Hematopoietic multipotent progenitor cell treated with erythropoietin and hydrocortisone succinate and interleukin-3 and kit ligand, for 15 days (in vitro differentiated cells): ENCODE measurements at regions not wholly inside any gene's neighbourhood (a gene's known extent, or its start where the extent isn't known, plus 50 kb on each side); places are given as distances from the start of the nearest gene placed in this dataset.

ENCODE experiments used
- DNase-seq: peaks from one replicate; pipeline ENCODE4 v3.0.0-alpha.2; 2015; ENCODE audit warnings: low spot score

DNA sequence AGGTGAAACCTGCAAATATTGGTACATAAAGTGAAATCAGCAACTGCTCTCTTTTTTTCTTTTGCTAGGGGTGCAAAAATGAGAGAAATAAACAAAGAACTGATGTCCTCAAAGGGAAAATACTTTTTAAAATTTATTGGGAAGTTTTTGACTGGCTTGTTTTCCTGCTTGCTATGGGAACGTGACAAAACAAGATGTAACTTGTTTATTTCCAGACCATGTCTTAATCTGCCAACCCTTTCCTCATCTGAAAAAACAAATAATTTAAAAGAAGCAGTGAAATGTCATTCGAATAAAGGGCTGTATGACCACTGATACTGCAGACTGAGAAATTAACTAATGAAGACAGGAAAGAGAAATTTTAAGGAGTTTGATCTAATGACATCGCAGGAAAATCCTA lies 221.9 kb downstream of the CBLN4 start:
- no peak for DNase-seq

- no peak for DNase-seq
Observed at GRCh38 chr20:55782912-55783253, 222.4 kb downstream of the CBLN4 start.

- no peak for DNase-seq
Observed at GRCh38 chr20:55782224-55782911, 223.0 kb downstream of the CBLN4 start.

DNA sequence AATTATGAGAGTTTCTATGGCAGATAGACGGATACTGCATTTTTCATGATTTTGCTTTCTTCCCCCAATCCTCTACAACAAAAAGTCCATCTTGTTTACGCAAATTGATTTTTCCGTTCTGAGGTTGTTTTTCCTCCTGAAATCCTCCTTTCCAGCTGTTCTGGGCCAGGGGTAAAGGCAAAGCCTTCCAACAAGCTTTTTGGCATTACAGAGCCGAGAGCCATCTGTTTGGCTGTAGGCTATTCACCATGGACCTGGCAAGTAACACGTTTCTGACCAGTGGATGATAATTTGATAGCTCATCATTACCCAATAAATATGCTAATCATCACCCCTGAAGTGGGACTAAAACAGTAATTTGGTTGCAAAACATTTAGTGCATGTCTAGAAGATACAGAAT lies 226.5 kb downstream of the CBLN4 start:
- no peak for DNase-seq

- no peak for DNase-seq
Observed at GRCh38 chr20:55777641-55778040, 227.7 kb downstream of the CBLN4 start.

DNA sequence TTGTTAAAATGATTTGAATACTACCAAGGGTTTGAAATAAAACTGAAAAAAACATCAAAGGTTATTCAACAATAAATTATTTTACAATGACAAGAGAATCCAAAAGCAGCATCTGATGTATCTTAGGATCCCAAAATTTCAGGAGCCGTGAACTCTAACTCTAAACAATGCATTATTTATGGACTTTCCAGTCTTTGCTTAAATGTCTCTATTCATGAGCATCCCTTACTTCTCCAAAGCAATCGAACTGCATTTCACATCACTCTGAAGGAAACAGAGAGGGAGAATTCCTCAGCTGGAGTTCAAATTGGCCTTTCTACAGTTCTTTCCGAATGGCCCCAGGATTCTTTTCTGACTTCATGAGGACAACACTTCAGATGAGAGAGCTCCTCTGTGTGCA lies 229.1 kb downstream of the CBLN4 start:
- no peak for DNase-seq

GRCh38 chr20:55774628-55775027 lies 230.7 kb downstream of the CBLN4 start:
- no peak for DNase-seq

- no peak for DNase-seq
Observed at GRCh38 chr20:55761797-55762196, 243.5 kb downstream of the CBLN4 start.

GRCh38 chr20:55761100-55761499 lies 244.2 kb downstream of the CBLN4 start:
- no peak for DNase-seq

DNA sequence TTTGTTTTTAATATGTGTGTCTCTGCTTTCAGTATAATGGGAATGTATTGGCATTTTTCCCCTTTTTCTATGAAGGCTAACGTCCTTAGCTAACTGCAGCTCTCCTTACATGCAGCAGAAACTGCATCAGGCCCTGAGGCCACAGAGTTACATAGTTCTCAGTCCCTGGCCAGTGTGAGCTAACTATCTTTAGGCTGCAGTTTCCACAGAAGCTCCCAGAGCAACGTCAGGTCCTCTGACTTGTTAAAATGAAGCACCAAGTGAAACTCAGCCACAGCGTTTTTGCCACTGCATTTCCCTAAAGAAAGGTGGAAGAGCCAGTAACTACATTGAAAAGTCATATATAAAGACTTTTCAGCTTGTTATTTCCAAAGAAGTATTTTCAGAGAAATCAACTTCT lies 244.7 kb downstream of the CBLN4 start:
- DNase-seq, result no peak

- DNase-seq, result no peak
Observed at GRCh38 chr20:55755861-55756260, 249.5 kb downstream of the CBLN4 start.

GRCh38 chr20:55755411-55755810 lies 249.9 kb downstream of the CBLN4 start:
- no peak for DNase-seq

DNA sequence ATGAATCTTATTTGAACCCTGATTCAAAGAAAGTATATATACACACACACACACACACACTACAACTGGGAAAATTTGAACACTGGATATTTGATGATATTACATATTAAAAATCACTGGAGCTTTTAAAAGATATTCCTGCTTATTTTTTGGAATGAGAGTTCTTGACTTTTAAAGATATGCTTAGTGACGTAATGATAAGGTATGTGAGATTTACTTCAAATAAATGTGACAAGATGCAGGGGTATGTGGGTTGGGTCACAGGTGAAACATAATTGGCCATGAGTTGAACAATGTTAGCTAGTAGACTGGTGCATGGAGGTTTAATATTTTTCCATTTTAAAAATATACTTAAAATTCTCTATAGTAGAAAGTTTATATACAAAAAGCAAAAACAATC lies 258.6 kb downstream of the CBLN4 start:
- DNase-seq, result no peak

- DNase-seq, result no peak
Observed at GRCh38 chr20:55745840-55746239, 259.5 kb downstream of the CBLN4 start.

DNA sequence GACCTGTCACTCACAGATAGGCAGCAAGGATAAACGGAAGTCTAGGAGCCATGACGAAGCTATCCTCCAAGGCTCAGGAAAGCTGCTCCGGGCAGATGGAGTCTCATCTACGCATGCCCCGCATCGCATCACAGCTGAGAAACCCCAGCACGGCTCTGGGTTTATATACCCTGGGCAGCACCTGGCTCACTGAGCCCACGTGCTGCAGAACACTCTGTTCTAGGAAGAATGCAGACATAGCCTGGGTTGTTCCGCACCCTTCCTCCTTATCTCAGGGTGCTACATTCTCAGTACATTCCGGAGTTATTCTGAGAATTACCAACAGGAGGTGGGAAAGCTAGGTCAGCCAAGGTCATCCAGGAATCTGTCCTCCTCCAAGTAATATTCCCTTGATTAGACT lies 260.4 kb downstream of the CBLN4 start:
- no peak for DNase-seq

DNA sequence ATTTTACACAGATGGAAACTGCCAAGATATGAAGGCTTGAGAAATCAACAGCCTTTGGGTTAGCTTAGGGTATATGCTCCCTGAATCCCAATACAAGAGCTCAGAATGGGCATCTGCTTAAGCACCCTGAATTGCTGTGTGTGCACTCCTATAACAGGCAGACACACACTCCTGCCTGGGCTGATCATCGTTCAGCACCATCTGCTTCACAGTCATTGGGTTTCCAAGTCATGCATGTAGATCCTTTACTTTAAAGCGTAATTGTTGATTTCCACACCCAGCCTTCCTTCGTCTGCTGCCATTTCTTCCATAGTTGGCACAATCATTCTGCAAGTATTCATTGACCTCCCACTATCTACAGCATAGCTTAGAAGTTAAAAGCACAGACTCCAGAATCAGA lies 263.5 kb downstream of the CBLN4 start:
- DNase-seq, result no peak

DNA sequence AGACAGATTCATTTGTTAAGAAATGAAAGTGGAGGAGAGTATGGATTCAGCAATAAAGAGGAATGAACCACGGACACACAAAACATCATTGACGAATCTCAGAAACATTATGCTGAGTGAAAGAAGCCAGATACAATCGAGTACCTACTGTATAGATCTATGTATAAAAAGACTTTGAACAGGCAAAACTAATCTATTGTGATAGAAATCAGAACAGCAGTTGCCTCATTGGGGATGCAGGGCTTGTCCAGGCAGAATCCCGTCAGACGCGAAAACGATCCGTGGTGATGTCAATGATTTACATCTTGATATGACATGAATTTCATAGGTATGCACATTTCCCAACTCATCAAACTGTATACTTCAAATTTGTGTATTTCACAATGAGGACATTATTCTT lies 265.2 kb downstream of the CBLN4 start:
- no peak for DNase-seq

DNA sequence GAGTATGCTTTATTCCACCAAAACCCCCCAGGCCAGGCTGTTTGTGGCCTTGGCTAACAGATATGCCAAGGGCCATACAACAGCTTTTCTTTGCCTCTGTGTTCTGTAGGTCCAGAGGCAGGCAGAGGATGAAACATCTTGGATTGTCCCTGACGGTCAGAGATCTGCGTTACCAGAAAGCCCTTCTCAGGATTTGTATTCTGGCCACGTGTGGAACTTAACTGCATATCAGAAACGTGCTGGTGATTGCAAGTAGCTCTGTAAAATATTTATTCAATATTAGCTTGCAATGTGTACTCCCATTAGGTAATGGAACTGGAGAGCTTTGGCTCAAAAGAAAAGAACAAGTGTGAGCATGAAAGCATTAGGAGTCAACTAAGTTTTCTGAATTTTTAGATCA lies 275.0 kb downstream of the CBLN4 start:
- DNase-seq, result no peak

DNA sequence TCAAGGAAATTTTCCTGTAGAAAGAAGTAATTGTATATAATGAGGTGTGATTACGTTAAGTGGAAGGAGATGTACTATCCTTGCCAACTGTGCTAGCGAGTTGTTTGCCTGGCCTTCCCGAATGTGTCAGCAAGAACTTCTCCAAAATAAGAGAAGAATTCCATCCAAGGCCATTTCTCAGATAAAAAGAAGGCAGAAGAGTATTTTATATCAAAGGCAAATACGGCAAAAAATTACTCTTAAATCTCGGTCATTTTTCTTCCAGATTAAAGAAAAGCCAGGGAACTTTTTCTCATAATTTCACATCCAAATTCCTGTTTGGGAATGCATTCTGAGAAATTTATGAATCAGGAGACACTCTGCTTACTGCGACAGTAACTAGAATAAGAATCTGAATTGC lies 290.6 kb downstream of the CBLN4 start:
- no peak for DNase-seq

DNA sequence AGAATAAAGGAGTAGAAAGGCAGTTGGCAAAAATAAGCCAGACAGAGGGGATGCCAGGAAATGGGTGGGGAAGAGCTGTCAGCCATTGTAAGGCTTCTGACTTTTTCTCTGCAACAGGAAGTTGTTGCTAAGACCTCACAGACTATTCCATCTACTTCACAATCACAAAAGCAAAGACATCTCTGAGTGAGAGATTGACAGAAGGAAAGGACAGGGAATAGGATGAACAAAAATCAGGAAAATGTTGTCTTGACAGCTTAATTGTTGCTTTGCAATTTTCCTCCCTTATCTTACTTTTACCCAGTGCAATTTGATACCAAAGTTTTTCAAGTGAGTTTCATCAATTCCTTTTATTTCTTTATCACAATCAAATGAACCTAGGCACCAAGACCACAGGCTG lies 291.2 kb downstream of the CBLN4 start:
- DNase-seq, result no peak

DNA sequence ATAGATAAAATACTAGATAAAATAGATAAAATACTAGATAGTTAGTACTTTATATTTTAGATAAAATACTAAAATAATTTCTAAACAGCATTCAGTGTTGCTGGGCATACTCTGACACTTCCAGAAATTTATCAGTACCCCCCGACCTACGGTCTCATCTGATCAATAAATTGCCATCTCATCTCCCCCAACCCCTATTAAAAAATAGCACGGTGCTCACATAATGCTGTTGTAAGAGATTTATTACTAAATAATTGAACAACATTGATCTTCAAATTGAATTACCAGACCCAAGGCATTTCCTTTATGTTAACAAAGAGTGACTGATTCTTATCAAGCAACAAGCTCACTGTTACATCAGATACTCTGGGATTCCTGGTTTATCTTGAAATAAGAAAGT lies 300.9 kb downstream of the CBLN4 start:
- DNase-seq, result no peak

- no peak for DNase-seq
Observed at GRCh38 chr20:55701467-55701866, 303.9 kb downstream of the CBLN4 start.

DNA sequence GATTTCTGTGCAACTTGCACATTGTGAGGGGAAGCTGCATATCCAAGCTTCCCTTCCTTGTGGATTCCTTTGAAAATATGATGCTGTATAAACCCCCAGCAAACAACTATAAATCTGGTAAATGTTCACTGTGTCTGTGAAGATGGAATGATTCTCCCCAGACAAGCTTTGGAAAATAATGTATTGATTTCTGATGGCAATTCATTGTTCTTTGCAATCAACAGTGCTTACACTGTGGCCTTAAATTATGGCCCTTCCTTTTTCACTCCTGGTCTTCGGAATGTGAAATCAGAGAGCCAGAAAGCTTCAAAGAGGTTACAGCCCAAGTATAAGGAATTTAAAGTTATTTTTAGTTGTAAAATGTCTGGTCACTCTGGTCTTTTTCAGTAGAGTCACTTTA lies 308.8 kb downstream of the CBLN4 start:
- no peak for DNase-seq

DNA sequence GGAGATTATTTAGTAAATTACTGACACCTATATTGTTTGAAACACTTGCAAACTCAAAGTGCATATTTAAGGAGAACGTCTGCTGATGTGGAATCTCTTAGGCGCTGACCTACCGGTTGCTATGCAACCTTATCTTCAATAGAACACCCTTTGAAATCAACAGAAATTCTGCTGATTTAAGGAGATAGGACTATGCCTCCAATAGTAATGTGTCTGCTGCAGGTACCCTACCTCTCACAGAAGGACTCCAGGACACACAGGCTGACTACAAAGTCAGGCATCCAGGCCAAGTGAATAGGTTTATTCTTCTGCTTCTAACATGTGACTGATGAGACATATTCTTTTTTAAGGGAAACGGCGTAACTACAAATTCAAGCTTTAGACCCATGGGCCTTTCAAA lies 311.7 kb downstream of the CBLN4 start:
- no peak for DNase-seq

DNA sequence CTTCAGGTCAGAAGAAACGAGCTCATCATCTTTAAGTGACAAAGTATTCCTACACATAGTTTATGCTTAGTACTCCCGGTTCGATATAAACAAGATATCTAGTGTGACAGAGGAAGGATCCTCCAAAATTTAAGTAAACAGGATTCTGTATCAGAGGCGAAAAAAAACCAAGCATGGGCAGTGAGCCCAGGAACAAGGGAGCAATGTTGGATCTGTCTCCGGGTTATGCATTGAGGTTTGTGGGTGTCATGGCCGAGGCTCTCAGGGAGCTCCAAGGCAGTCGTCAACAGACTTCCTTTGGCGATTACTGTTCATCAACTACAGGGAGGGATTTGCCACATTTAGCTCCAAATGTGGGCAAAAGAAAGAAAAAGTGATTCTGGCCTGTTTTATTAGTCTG lies 319.5 kb downstream of the CBLN4 start:
- no peak for DNase-seq
